HG02610 (cell line): ENCODE measurements at regions not wholly inside any gene's neighbourhood (a gene's known extent, or its start where the extent isn't known, plus 50 kb on each side); places are given as distances from the start of the nearest gene placed in this dataset.

Source experiments
- ATAC-seq: cut with Tn5 transposase; IDR thresholded peaks from one replicate; pipeline ENCODE4 v1.9.1; 2021; ENCODE audit warnings: mild to moderate bottlenecking, moderate library complexity; ENCODE audit not compliant: unreplicated experiment

GRCh38 chr10:83153714-83154113 is 985.6 kb upstream of the GHITM start:
- ATAC-seq = no peak

- no peak for ATAC-seq
Measured at GRCh38 chr10:83164156-83164555, 975.2 kb upstream of the GHITM start.

- ATAC-seq = no peak
Measured at GRCh38 chr10:83165265-83165664, 974.0 kb upstream of the GHITM start.

- no peak for ATAC-seq
Measured at GRCh38 chr10:83166344-83166743, 973.0 kb upstream of the GHITM start.

GRCh38 chr10:83167081-83167480 is 972.2 kb upstream of the GHITM start:
- ATAC-seq = no peak

- ATAC-seq = no peak
Measured at GRCh38 chr10:83176901-83177300, 962.4 kb upstream of the GHITM start.

- ATAC-seq = no peak
Measured at GRCh38 chr10:83178526-83178925, 960.8 kb upstream of the GHITM start.

GRCh38 chr10:83179371-83179770 is 959.9 kb upstream of the GHITM start:
- ATAC-seq = no peak

- ATAC-seq = no peak
Measured at GRCh38 chr10:83182076-83182475, 957.2 kb upstream of the GHITM start.

GRCh38 chr10:83184641-83185040 is 954.7 kb upstream of the GHITM start:
- ATAC-seq = no peak

- no peak for ATAC-seq
Measured at GRCh38 chr10:83190614-83191013, 948.7 kb upstream of the GHITM start.

- ATAC-seq = no peak
Measured at GRCh38 chr10:83193026-83193425, 946.3 kb upstream of the GHITM start.

GRCh38 chr10:83195021-83195420 is 944.3 kb upstream of the GHITM start:
- no peak for ATAC-seq

- no peak for ATAC-seq
Measured at GRCh38 chr10:83199374-83199773, 939.9 kb upstream of the GHITM start.

GRCh38 chr10:83205861-83206260 is 933.4 kb upstream of the GHITM start:
- ATAC-seq = no peak

GRCh38 chr10:83212632-83213334 is 926.5 kb upstream of the GHITM start:
- no peak for ATAC-seq

GRCh38 chr10:83214136-83214535 is 925.2 kb upstream of the GHITM start:
- no peak for ATAC-seq

- no peak for ATAC-seq
Measured at GRCh38 chr10:83218205-83218604, 921.1 kb upstream of the GHITM start.

GRCh38 chr10:83222300-83222699 is 917.0 kb upstream of the GHITM start:
- no peak for ATAC-seq

GRCh38 chr10:83222832-83223742 is 916.2 kb upstream of the GHITM start:
- ATAC-seq = no peak

- ATAC-seq = no peak
Measured at GRCh38 chr10:83225781-83226180, 913.5 kb upstream of the GHITM start.

GRCh38 chr10:83229991-83230390 is 909.3 kb upstream of the GHITM start:
- ATAC-seq = no peak
